Osteoblast (primary cell): ENCODE measurements at regions not wholly inside any gene's neighbourhood (a gene's known extent, or its start where the extent isn't known, plus 50 kb on each side); places are given as distances from the start of the nearest gene placed in this dataset.
"Not testable (repeated sequence)": the region's sequence is repeated elsewhere in the genome, so short reads cannot be mapped to it uniquely, and the experiment has no call there.

Source experiments
- DNase-seq: peaks from one replicate; pipeline ENCODE4 v3.0.0; 2011; ENCODE audit warnings: low spot score, mixed read lengths; ENCODE audit not compliant: insufficient read length; ENCODE audit errors: missing footprints
- H2AFZ ChIP-seq: 2 replicates; pipeline ENCODE4 v1.6.0; 2011; ENCODE audit warnings: mild to moderate bottlenecking, low read length
- H3K27ac ChIP-seq: 2 replicates; pipeline ENCODE4 v1.5.1; 2011; ENCODE audit warnings: mild to moderate bottlenecking, low read depth, low read length, moderate library complexity
- H3K27me3 ChIP-seq: 2 replicates; pipeline ENCODE4 v1.6.0; 2012; ENCODE audit warnings: mild to moderate bottlenecking, control low read depth, inconsistent platforms, low read length, moderate library complexity; ENCODE audit not compliant: insufficient read depth
- H3K36me3 ChIP-seq: 2 replicates; pipeline ENCODE4 v1.5.1; 2011; ENCODE audit warnings: mild to moderate bottlenecking, low read length, control low read depth, moderate library complexity; ENCODE audit not compliant: insufficient read depth
- H3K4me1 ChIP-seq: 2 replicates; pipeline ENCODE4 v1.5.1; 2011; ENCODE audit warnings: mild to moderate bottlenecking, low read length, control low read depth, moderate library complexity; ENCODE audit not compliant: insufficient read depth
- H3K4me2 ChIP-seq: 2 replicates; pipeline ENCODE4 v1.6.0; 2011; ENCODE audit warnings: mild to moderate bottlenecking, low read length; ENCODE audit not compliant: insufficient read depth
- H3K4me3 ChIP-seq: fragments of 200-600 bp; sonication (generic); 3 replicates; pipeline ENCODE4 v1.5.1; 2012; ENCODE audit warnings: mild to moderate bottlenecking, low read length, inconsistent platforms; ENCODE audit not compliant: insufficient read depth
- H3K79me2 ChIP-seq: 2 replicates; pipeline ENCODE4 v1.6.0; 2012; ENCODE audit warnings: mild to moderate bottlenecking, low read length, control low read depth, inconsistent platforms; ENCODE audit not compliant: insufficient read depth
- H3K9me3 ChIP-seq: 2 replicates; pipeline ENCODE4 v1.5.1; 2011; ENCODE audit warnings: low read depth, low read length, control low read depth
- H4K20me1 ChIP-seq: 2 replicates; pipeline ENCODE4 v1.6.0; 2012; ENCODE audit warnings: mild to moderate bottlenecking, low read length, control low read depth; ENCODE audit not compliant: insufficient read depth
- CTCF ChIP-seq: IDR thresholded peaks from 2 replicates; pipeline ENCODE4 v1.5.1; 2011; ENCODE audit warnings: mild to moderate bottlenecking, low read depth, low read length, moderate library complexity; ENCODE audit errors: extremely low read depth

DNA sequence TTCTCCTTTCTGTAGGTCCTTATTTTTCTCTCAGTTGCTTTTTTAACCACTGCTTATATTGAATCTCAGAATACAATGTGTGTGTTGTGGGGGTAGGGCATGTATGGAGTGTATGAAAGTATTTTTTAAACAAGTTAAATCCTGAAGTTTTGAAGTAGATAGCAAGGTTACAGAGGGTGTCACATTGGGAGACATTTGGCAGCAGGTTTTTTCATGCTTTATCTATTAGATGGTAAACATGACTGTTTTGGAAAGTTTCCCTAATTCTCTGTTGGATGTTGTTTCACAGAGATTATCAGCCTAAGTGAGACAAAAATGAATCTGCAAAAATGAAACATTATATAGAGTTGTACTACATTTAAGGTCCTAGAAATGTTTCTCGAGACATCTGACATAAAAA is 190.6 kb upstream of the ARPP21 start:
- H3K4me2 ChIP-seq, result no peak overlapping the region
- no peak overlapping the region for H3K4me3 ChIP-seq
- H3K9me3 ChIP-seq, result no peaks in the 10 kb centered on the region
- H3K27ac ChIP-seq, result no peak overlapping the region
- no peaks in the 10 kb centered on the region for H3K27me3 ChIP-seq
- no peaks in the 10 kb centered on the region for H3K4me1 ChIP-seq
- H3K79me2 ChIP-seq, result no peaks in the 10 kb centered on the region
- TF ChIP-seq CTCF, result no peak
- H4K20me1 ChIP-seq, result no peaks in the 10 kb centered on the region
- H3K36me3 ChIP-seq, result no peaks in the 10 kb centered on the region
- DNase-seq, result no peak
- H2AFZ ChIP-seq, result no peak overlapping the region

GRCh38 chr3:35454819-35455218 is 184.5 kb upstream of the ARPP21 start:
- not testable (repeated sequence) for DNase-seq, H3K9me3 ChIP-seq, H3K36me3 ChIP-seq, H3K79me2 ChIP-seq, H2AFZ ChIP-seq, H3K4me2 ChIP-seq, H3K27me3 ChIP-seq, H3K27ac ChIP-seq, H4K20me1 ChIP-seq, H3K4me1 ChIP-seq, H3K4me3 ChIP-seq

DNA sequence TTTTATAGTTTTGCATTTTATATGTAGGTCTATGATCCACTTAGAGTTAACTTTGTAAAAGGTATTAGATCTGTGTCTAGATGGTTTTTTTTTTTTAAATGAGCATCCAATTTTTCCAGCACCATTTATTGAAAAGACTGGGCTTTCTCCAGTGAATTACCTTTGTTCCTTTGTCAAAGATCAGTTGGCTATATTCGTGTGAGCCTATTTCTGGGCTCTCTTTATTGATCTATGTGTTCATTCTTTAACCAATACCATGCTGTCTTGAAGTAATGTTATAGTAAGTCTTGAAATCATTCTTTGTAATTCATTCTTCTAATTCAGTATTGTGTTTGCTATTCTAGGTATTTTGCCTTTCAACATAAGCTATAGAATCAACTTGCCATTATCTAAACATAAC is 165.4 kb upstream of the ARPP21 start:
- no peaks in the 10 kb centered on the region for H3K27me3 ChIP-seq
- no peak overlapping the region for H3K4me3 ChIP-seq
- no peaks in the 10 kb centered on the region for H3K36me3 ChIP-seq
- H3K9me3 ChIP-seq, result peaks cover 4% of the 10 kb centered on the region
- no peak overlapping the region for H3K4me2 ChIP-seq
- no peaks in the 10 kb centered on the region for H3K4me1 ChIP-seq
- no peaks in the 10 kb centered on the region for H4K20me1 ChIP-seq
- H2AFZ ChIP-seq, result no peak overlapping the region
- TF ChIP-seq CTCF, result no peak
- no peaks in the 10 kb centered on the region for H3K79me2 ChIP-seq
- H3K27ac ChIP-seq, result no peak overlapping the region
- DNase-seq, result no peak

DNA sequence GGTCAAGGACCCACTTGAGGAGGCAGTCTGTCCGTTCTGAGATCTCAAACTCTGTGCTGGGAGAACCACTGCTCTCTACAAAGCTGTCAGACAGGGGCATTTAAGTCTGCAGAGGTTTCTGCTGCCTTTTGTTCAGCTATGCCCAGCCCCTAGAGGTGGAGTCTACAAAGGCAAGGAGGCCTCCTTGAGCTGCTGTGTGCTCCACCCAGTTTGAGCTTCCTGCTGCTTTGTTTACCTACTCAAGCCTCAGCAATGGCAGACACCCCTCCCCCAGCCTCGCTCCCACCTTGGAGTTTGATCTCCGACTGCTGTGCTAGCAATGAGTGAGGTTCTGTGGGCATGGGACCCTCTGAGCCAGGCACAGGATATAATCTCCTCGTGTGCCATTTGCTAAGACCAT is 156.8 kb upstream of the ARPP21 start:
- not testable (repeated sequence) for H4K20me1 ChIP-seq, H2AFZ ChIP-seq, DNase-seq, H3K4me3 ChIP-seq, H3K4me2 ChIP-seq, H3K27ac ChIP-seq, H3K4me1 ChIP-seq, H3K36me3 ChIP-seq, H3K9me3 ChIP-seq, H3K79me2 ChIP-seq, H3K27me3 ChIP-seq

GRCh38 chr3:35483131-35483530 is 156.2 kb upstream of the ARPP21 start:
- no peaks in the 10 kb centered on the region for H3K9me3 ChIP-seq
- no peak for DNase-seq
- H4K20me1 ChIP-seq, result no peaks in the 10 kb centered on the region
- H3K4me1 ChIP-seq, result no peaks in the 10 kb centered on the region
- no peak overlapping the region for H2AFZ ChIP-seq
- no peak overlapping the region for H3K4me3 ChIP-seq
- no peaks in the 10 kb centered on the region for H3K27me3 ChIP-seq
- H3K4me2 ChIP-seq, result no peak overlapping the region
- TF ChIP-seq CTCF, result no peak
- no peak overlapping the region for H3K27ac ChIP-seq
- no peaks in the 10 kb centered on the region for H3K79me2 ChIP-seq
- H3K36me3 ChIP-seq, result no peaks in the 10 kb centered on the region
